Iris pigment epithelial cell (primary cell): ENCODE measurements at regions not wholly inside any gene's neighbourhood (a gene's known extent, or its start where the extent isn't known, plus 50 kb on each side); places are given as distances from the start of the nearest gene placed in this dataset.
A peak's percentile ranks its signal among the peaks of the same experiment; 100 is the strongest.

Experiments
- DNase-seq: peaks from one replicate; pipeline ENCODE4 v3.0.0-alpha.2; 2011; ENCODE audit warnings: low read depth

GRCh38 chr2:106629981-106630380 is 142.8 kb downstream of the CD8B2 start:
- DNase-seq = no peak

DNA sequence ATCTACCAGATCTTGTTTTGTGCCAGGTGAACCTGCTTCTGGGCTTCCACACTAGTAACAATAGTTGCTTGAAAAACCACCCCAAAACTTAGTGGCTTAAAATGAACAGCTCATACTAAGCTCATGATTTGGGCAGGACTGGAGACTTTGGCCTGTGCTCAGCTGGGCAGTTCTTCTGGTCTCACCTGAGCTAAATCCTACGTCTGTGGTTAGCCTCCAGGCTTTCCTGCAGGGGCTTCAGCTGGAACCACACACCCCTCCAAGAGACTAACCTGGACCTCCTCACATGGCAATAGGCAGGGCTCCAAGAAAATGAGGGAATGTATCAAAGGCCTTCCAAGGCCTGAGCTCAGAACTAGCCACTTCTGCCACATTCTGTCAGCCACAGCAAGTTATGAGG is 144.1 kb downstream of the CD8B2 start:
- DNase-seq = no peak

DNA sequence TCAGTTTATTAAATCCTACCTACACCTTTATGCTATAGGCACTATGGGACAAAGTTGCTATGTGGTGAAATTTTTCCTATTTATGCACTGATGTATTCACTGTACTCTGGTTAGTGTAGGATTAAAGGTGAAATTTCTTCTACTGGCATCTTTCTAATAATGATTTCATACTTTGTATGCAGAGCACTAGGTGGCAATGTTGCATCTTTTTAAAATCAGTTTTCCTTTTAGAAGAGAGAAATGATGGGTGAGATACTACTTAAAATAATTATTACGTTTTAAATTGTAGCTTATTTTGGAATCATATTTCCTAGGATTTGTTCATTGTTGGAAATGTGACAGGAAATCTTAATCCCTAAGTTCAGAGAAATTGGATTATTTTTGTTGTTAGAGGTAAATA is 150.9 kb downstream of the CD8B2 start:
- peak; percentile 28 for DNase-seq

GRCh38 chr2:106638580-106638979 is 151.4 kb downstream of the CD8B2 start:
- no peak for DNase-seq

- DNase-seq = no peak
Measured at GRCh38 chr2:106642679-106643078, 155.5 kb downstream of the CD8B2 start.

DNA sequence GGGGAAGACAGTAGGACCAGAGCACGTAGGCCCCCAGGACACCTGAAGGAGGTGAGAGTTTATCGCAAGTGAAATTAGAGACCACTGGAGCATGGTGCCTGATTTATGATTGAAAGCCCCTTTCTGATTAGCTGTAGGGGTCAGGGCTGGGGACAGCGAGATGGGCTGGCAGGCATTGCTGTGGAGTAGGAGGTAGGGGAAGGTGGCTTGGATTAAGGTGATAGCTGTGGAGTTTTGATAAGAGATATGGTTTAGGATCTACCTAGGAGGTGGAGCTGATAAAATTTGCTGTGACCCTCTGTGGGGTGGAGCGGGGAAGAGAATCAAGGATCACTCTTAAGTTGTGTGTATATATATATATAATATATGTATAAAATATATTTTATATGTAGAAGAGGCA is 157.5 kb downstream of the CD8B2 start:
- DNase-seq = no peak

- no peak for DNase-seq
Measured at GRCh38 chr2:106646605-106647004, 159.4 kb downstream of the CD8B2 start.

DNA sequence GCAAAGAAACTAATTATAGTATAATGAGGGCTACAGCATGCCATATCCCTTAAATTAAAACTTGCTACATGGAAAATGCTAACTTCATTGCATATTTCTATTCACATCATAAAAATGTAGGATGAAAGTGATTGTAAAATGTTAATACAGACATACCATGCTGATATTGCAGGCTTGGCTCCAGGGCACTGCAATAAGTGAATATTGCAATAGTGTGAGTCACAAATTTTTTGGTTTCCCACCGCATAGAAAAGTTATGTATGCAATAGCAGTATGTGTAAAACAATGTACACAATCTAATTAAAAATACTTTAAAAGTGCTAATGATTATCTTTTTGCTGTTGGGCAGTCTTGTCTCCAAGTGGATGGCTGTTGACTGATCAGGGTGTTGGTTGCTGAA is 162.1 kb downstream of the CD8B2 start:
- DNase-seq = peak; percentile 19

GRCh38 chr2:106653465-106653864 is 166.3 kb downstream of the CD8B2 start:
- DNase-seq = no peak

- no peak for DNase-seq
Measured at GRCh38 chr2:106658616-106659015, 171.5 kb downstream of the CD8B2 start.

DNA sequence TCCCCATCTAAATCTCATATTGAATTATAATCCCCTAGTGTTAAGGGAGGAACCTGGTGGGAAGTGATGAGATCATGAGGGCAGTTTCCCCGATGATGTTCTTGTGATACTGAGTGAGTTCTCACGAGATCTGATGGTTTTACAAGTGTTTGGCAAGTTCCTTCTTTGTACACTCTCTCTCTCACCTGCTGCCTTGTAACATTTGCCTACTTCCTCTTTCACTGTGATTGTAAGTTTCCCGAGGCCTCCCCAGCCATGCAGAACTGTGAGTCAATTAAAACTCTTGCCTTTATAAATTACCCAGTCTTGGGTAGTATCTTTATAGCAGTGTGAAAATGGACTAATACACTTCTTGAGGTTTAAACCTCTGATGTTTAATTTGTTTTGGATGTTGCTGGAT is 177.5 kb downstream of the CD8B2 start:
- DNase-seq = no peak

DNA sequence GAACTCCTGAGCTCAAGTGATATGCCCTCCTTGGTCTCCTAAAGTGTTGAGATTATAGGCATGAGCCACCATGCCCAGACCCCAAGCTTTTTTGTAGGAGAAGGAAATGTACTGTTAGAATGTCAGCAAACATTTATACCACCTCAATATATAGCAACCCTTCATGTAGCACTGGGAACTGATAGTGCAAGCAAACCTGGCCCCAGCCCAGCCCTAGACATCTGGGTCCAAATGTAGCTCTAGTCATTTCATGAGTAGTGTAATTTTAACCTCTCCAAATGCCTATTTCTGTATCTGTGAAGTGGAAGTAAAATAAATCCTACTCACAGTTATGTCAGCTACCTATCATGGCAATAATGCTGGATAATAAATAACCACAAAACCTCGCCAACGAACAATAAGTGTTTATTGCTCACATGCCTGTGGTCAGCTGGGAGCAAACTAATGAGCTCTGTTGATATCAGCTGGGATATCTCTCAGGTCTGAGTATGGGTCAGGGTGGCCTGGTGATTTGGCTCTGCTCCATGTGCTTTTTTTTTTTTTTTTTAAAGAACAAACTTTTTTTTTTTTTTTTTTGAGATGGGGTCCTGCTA is 180.4 kb downstream of the CD8B2 start:
- no peak for DNase-seq

GRCh38 chr2:106685180-106685897 is 198.2 kb downstream of the CD8B2 start:
- no peak for DNase-seq

GRCh38 chr2:106686814-106687213 is 199.2 kb downstream of the ST6GAL2 start:
- DNase-seq = no peak

- no peak for DNase-seq
Measured at GRCh38 chr2:106694964-106695470, 190.9 kb downstream of the ST6GAL2 start.

- no peak for DNase-seq
Measured at GRCh38 chr2:106695919-106696318, 190.0 kb downstream of the ST6GAL2 start.

- DNase-seq = no peak
Measured at GRCh38 chr2:106700616-106701015, 185.4 kb downstream of the ST6GAL2 start.

GRCh38 chr2:106701203-106702022 is 184.6 kb downstream of the ST6GAL2 start:
- no peak for DNase-seq

DNA sequence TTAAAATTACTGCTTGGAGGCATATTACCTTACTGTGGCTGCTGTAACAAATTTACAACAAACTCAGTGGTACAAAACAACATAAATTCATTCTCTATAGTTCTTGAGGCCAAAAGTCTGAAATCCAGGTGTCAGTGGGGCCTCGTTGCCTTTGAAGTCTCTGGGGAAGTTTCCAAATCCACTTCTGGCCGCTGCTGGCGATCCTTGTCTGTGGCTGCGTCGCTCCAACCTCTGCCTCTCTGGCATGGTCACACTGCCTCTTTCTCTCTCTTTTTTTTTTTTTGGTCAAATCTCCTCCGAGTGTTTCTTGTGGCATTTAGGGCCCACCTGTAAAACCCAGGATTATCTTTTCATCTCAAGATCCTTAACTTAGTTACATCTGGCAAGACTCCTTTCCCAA is 182.8 kb downstream of the ST6GAL2 start:
- DNase-seq = no peak

GRCh38 chr2:106704798-106705197 is 181.2 kb downstream of the ST6GAL2 start:
- no peak for DNase-seq

DNA sequence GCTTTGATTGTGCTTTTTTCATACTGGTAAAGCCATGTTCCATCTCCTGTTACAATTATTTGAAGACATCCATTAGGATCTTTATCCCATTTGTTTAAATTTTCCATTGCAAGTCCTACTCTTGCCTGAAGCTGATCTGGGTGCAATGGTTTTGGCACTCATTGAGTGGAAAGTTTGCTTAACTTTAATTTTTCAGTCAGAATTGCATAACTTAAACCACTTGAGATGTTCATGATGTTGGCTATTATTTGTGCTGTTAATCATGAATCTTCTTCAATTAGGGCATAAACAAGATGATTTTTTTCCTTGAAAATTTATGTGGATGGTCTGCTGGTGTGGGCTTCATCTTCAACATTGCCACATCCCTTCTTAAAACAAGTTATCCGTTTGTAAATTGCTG is 180.1 kb downstream of the ST6GAL2 start:
- no peak for DNase-seq

DNA sequence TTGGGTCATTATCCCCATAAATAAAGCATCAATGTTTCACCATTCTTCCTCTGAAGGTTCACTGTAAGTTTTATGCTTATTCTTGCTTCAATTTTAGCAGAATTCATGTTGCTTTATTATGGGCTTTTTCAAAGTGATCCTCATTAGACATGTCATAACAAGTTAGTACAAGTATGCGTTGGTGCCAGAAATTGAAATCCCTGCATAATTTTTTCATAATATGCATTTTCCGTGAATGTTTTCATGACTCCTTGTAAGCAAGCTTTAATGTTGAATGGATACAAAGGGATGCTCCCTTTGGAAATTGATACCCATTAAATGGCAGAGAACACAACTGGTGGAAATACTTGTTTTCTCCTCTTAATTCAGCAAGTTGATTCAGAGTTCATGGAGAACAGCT is 179.7 kb downstream of the ST6GAL2 start:
- DNase-seq = no peak

DNA sequence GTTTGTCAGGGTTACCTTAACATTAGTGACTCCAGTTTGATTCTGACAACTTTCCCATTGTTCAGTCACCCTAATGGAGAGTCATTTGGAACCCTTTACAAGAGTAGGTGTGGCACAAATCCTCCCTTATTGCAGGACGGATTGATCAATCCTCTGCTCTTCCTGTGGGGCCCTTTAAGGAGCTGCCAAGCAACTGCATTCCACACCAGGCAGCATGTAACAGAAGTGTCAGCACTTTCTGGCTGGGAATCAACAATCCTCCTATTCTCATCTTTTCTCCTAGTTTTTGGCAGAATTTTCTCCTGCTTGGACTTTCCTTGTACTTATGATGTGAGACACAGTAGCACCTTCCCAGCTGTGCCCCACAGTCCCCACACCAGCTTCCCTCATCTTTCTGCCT is 177.8 kb downstream of the ST6GAL2 start:
- peak; percentile 4 for DNase-seq
